HG03439 (cell line): ENCODE measurements at regions not wholly inside any gene's neighbourhood (a gene's known extent, or its start where the extent isn't known, plus 50 kb on each side); places are given as distances from the start of the nearest gene placed in this dataset.
"Not testable (repeated sequence)": the region's sequence is repeated elsewhere in the genome, so short reads cannot be mapped to it uniquely, and the experiment has no call there.

Experiments
- ATAC-seq: cut with Tn5 transposase; IDR thresholded peaks from one replicate; pipeline ENCODE4 v1.9.1; 2021; ENCODE audit warnings: mild to moderate bottlenecking, moderate library complexity; ENCODE audit not compliant: unreplicated experiment

DNA sequence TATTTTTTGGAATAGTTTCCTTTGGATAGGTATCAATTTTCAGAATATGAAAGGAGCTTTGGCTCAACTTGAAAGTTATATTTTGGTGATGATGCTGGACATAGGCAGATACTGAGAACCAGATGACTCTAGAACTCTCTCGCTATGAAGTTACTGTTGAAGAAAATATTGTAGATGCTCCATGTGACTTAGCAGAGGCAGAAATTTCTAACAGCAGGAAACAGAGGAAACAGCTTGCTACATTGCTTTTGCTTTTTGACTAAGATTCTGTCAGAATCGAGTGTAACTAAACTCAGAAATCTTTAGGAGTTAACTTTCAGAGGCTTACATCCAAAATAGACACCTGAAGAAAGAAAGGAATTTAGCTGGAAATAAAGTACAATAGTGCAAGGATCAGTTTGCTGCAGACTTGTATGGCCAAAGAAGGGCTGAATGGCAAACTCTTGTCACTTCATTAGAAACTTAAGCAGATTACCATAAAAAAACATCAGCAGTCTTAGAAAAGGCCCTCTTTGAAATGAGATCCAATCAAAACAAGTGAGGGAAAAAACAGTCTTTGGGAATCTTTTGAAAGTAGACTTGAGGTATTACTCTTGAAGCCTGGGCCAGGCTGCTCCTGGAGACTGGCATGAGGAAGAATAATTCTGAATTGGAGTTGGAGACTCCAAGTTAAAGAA, 911.8 kb downstream of the FSCB start:
- no peak for ATAC-seq

DNA sequence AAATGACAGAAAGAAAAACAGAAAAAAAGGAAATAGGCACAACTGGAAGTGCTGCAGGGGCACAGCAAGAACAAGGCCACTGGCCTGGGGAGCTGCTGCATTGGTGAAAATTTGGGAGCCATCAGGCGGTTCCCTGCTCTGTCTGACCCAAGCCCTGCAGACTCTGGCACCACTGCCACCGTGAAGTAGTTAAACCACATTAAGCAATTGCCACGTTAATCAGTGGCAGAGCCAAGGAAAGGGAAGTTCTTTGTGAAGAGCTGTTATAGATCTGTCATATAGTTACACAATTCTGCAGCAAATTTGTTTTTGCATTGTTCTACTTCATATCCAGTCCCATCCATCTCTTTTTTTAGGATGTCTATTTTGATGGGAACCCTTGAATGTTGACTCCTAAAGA, 915.3 kb downstream of the FSCB start:
- no peak for ATAC-seq

DNA sequence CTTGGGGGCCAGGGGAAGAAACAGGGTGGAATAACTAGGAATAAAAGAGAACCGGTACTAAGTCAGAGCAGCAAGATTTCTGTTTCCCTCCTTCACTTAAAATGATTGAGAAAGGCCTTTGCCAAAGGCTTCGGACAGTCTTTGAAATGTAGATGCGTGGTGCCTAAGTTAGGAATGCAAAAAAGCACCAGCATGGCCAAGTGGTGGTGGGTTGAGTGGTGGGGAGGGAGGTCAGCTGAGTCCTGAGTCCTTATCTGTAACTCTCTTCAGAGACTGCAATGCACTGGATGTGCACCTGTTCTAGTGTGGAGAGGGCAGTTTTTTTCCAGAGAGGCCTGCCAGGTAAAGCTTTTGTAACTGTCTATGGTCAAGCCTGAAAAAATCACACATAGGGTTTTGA, 919.9 kb downstream of the FSCB start:
- ATAC-seq = no peak

DNA sequence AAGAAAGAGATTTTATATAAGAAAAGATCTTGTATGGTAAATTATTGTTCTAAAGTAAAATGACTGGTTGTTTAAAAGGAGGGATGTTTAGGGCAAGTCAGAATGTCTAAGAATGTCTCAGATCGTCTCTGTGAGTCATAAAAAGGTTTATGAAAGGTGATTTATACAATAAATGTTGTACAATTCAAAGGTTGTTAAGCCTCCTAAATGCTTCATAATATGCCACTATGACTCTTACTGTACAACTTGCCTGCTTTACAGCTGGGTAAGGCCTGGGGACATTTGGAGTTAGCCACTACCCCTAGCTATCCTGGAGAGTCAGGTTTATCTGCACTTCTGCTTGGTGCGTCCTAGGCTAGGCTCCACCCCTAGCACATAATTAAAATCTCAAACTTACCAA, 927.4 kb downstream of the FSCB start:
- ATAC-seq = no peak

DNA sequence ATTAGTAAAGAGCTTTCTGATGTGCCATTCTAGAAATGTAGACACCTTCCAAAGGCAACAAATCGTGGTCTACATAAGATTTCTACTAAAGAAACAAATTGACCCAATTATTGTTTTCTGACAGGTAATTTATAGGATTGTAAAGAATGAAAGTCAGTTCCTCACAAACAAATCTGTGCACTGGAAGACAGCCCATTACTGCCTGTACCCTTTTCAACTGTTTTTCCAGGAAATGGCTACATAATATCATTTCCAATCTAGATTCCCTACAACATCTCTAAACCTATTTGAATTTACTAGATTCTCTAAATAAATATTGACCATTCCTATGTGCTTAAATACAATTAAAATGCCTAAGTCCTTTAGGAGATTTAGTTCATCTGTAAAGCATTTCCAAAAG, 939.1 kb downstream of the FSCB start:
- ATAC-seq = no peak

DNA sequence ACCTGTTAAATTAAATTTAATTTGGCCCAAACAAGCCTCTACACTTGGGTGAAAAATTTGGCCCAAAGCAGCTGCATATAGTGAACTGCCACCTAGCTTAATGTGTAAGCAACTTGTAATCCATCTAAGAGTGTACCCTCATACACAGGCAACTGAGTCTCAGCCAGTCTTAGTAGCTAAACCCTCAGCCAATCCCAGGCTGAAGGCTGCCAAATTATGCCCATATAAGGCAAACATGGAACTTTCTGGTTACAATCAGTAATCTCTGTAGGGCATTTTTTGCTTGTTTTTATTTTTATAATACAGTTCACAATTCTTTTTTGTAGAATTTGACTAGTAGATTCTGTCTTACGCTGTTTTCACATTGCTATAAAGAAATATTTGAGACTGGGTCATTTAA, 958.7 kb downstream of the FSCB start:
- no peak for ATAC-seq

DNA sequence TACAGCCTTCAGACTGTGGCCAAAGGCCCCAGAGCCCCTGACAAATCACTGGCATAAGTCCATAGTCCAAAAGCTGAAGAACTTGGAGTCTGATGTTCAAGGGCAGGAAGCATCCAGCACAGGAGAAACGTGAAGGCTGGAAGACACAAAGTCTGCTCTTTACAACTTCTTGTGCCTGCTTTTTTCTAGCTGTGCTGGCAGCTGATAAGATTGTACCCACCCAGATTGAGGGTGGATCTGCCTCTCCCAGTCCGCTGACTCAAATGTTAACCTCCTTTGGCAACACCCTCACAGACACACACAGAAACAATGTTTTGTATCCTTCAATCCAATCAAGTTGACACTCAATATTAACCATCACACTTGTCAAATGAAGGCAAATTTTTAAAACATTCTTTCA, 959.5 kb downstream of the FSCB start:
- not testable (repeated sequence) for ATAC-seq

DNA sequence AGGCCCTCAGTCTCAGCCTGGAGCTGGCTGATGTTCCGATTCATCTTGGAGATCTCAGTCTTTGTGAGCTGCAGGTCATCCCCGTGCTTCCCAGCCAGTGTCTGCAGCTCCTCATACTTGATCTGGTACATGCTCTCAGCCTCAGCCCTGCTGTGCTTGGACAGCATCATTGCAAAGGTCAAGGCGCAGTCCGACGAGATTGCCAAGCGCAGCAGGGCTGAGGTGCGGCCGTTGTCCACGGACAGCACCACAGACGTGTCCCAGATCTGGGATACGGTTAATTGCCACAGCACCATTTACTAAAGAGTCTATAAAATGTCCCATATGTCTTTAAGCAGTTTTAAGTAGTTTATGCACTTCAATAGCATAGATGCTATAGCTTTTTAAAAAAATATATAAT, 965.7 kb downstream of the FSCB start:
- ATAC-seq = no peak

DNA sequence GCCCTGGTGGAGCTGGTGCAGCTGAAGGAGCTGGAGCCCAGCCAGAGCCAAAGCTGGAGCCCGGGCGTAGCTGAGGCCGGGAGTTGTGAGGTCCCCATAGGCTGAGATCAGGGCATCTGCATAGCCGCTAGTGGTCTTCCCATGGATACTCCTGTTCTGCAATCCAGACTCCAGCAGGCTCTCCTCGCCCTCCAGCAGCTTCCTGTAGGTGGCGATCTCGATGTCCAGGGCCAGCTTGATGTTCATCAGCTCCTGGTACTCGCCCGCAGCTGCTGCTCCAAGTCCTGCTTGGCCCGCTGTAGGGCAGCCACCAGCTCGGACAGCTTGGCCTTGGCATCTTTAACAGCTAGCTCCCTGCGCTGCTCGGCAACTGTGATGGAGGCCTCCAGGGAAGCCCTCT, 966.1 kb downstream of the FSCB start:
- no peak for ATAC-seq

DNA sequence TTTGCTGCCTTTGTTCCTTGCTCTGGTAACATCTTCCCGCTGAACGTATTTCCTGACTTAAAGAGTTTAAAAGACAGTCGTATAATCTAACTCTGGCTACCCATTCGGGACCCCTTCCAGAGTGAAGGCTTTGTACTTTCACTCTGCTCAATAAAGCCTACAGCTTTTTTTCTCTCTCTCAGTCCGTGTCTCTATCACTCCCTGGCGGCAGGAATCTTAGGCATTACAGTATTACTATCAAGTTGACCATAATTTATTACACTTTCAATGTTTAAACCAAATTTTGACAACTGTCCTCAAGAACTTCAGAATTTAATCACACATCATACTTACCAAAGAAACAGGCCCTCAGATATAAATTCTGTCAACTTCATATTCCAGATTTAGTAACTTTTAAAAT, 967.9 kb downstream of the FSCB start:
- no peak for ATAC-seq

DNA sequence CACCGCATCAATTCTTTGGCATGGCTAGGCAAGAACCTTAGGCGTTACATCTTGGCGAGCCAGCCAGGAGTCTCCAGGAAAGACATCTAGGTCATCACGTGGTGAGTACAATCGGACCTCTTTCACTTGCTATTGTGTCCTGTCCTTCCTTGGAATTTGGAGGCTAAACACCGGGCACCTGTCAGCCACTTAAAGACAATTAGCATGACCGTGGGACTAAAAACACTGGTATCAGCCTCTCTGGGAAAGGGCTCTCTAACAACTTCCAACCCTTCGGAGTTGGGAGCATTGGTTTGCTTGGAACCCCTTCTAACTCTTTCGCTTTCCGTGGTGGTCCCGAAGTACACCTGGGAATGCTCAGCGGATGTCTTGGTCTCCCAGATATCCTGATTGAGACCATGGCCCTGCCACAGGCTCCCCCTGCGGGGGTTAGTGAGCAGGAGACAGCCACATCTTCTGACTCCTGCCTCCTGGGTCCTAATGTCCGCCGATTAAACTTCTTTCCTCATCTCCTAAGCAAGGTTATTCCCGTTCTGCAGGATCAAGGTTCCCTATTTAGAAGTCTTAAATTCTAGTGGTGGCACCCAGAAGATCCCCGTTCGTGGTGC, 971.7 kb downstream of the FSCB start:
- no peak for ATAC-seq

DNA sequence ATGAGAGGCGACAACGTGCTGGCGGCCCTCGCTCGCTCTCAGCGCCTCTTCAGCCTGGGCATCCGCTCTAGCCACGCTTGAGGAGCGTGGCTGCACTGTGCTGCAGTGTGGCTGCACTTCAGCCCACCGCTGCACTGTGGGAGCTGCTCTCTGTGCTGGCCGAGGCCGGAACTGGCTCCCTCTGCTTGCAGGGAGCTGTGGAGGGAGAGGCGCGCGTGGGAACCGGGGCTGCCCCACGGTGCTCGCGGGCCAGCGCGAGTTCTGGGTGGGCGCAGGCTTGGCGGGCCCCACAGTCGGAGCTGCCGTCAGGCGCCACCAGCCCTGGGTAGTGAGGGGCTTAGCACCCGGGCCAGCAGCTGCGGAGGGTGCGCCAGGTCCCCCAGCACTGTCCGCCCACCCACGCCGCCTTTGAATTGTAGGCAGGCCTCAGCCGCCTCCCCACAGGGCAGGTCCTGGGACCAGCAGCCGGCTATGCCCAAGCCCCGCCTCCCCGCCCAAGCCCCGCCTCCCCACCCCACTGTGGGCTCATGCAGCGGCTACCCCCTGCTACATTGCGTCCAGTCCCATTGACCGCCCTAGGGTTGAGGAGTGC, 974.2 kb downstream of the FSCB start:
- no peak for ATAC-seq

DNA sequence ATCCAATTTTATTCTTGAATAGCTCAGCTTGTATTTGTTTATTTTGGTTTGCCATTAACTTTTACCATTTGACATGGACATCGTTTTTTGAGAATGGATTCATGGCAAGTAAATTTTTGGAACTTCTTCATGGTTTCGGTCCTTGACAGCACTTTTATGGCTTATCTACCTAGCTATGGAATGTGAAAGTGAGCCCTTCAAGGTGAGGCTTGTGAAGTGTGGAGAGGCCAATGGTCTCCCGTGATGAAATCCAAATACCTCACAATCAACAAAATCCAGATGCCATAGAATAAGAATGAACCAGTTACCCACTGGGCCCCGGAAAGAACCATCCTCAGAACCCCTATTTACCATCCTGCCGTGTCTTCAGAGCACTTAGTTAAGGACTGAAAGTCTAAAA, 978.8 kb downstream of the FSCB start:
- ATAC-seq = no peak

DNA sequence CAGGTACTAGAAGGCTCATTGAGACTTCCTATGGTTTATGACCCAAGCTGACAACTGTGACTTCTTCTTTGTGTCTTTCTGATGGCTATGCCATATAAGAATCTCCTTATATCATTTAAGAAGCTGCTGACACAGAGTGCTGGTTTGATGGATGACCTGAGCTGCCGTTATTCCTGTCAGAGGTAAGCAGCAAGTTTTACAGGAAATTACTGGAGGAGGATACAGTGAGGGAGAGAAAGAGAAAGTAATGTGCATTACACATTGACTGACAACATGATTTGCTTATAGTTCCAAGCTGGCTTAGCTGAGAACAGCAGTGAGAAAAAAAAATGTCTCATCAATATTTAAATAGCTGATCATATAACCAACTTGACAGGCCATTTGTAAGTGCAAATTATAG, 981.4 kb downstream of the FSCB start:
- ATAC-seq = no peak

DNA sequence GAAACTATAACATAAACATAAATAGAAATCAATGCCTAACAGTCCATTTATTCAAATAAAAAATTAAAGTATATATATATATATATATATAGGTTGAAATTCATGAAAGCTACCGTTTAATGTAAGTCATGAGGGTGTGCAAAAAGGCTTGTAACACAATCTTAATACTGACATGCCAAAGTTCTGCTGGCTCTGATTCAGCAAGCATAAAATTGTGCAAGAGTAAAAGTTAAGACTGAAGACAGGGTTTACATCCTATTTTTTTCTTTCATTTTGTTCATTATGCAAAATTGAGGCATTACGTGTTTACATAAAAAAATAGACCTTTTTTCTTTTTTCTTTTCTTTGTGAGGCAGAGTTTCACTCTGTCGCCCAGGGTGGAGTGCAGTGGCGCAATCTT, 984.2 kb downstream of the FSCB start:
- ATAC-seq = no peak

DNA sequence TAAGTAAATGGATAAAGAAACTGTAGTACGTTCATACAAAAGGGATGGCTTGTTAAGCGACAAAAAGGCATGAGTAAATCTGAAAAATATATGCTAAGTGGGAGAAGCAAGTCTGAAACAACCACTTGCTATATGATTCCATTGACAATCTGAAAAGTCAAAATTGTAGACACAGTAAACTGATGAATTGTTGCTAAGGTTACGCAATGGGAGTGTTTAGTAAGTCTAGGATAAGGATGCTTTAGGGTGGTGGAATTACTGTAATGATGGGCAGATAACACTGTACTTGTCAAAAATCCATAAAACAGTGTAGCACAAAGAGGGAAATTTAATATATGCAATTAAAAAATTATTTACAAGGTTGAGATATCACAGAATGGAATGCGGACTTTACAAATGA, 984.9 kb downstream of the FSCB start:
- ATAC-seq = no peak

DNA sequence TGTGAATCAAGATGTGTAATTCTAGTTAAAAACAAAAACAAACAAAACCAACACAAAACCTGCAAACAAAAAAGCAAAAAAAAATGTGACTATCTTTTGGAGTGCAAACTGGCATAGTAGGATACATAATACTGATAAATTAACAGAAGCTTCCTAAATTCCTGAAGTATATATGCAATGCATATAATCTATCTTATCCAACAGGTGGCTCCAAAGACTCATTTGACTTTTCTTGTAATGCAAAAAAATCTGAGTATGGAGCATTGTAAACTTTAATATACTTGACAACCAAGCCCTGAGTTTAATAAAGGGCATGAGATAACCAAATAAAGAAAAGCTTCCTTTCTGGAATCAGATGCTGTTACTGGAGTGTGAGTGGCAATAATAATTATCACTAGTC, 1003.6 kb downstream of the FSCB start:
- ATAC-seq = no peak

DNA sequence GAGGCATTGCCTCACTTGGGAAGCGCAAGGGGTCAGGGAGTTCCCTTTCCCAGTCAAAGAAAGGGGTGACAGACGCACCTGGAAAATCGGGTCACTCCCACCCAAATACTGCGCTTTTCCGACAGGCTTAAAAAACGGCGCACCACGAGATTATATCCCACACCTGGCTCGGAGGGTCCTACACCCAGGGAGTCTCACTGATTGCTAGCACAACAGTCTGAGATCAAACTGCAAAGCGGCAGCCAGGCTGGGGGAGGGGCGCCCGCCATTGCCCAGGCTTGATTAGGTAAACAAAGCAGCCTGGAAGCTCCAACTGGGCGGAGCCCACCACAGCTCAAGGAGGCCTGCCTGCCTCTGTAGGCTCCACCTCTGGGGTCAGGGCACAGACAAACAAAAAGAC, 1014.7 kb downstream of the FSCB start:
- ATAC-seq = not testable (repeated sequence)

DNA sequence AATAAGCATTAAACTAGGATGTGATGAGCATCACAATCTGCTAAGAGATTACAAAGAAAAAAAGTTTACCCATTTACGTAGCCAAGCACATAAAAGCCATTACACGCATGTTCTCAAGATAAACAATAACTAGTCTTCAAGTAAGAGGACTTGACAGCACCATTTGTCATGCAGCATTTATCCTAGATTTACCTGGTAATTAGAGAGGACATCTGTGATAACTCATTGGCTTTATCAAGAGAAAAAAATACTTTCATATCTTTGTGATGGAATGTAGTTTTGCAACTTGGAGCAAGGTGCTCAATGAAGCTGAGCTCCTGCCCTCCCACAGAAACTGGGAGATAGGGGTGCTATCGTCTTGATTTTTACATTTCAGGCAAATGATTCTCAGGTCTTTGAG, 1023.7 kb downstream of the FSCB start:
- ATAC-seq = no peak

DNA sequence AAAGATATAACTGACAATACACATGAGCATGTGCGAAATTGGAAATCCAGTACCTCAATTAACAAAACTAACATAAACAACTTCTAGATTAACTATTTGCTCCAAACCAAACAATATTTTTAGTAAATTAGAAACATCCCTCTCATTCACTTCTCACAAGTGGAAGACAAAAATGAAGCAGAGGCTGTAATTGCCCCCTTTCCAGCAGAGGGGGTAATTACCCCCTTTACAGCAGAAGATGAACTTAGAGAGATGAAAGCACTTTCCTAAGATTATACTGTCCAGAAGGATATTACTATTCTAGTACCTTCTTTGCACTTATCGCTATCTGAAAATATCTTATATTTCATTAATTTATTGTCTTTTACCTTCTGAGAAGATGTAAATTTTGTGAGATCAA, 1025.2 kb downstream of the FSCB start:
- no peak for ATAC-seq

DNA sequence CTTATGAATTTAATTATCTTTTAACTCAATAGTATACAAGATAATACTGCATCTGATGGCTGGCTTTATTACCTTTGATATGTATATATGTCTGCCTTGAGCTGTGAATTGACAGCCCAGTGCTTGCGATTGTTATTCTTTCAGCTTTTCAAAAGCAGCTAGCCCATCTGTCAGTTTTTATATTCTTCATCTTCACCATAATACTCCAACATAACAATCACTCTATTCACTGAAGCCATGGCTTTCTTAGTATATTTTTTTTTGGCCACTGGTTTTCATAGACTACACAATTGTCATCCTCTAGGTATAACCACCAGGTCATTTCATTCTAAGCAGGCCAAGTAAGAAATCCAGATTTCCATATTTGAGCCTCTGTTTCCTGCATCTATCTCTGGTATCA, 1026.1 kb downstream of the FSCB start:
- ATAC-seq = no peak

DNA sequence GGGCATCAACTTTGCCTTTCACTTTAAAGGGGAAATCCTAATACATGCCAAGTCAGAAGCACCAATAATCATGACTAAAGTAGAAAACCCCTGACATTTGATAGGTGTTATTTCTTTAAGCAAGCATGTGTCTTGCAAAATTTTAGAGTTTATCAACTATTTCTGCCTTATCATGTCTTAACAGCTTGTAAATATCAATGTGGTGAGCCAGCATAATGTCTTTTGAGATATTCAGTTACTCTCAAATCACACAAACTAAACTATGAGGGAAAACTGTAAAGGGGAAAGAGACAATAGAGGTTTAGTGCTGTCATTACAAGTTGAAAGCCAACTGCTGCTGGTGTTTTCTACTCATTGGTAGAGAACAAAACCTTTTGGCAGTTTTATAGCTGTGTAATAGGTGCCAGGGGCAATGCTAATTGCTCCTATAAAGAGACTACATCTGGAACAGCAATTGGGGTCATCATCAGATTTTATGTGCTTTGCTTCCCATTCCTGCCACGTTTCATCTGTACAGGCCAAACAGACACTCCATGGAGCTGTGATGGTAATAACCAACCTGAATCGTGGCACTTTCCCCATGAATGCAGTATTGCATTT, 1027.4 kb downstream of the FSCB start:
- no peak for ATAC-seq
